AG09309 (cell line): ENCODE measurements at regions not wholly inside any gene's neighbourhood (a gene's known extent, or its start where the extent isn't known, plus 50 kb on each side); places are given as distances from the start of the nearest gene placed in this dataset.

Experiments
- DNase-seq: peaks from one replicate; pipeline ENCODE4 v3.0.0-alpha.2; 2010; ENCODE audit warnings: low read depth
- H3K4me3 ChIP-seq: 2 replicates; pipeline ENCODE4 v1.5.1; 2011; ENCODE audit warnings: mild to moderate bottlenecking, low read depth, low read length, moderate library complexity; ENCODE audit not compliant: control insufficient read depth
- TF ChIP-seq, protein P1 (sequence below): IDR thresholded peaks from 2 replicates; pipeline ENCODE4 v1.5.1; 2011; ENCODE audit warnings: mild to moderate bottlenecking, low read depth, low read length, inconsistent platforms; ENCODE audit not compliant: insufficient read depth, control insufficient read depth; ENCODE audit errors: missing control alignments

DNA sequence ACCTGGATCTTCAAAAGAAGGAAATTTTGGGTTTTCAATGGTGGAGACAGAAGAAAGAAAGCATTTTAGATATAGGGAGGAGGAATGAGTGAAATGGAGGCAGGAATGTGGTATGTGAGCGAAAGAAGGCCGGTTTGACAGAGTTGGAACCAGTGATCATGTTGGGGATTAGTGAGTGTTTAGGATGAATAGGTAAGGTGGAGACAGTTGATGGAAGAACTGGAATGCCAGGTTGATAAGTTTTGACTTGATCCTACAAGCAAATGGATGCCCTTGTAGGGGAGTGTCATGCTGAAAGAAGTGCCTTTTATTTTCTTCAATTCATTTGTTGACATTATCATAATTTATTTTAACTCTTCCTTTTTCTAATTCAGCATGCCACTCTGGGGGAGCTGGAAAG, 207.8 kb upstream of the AMOT start:
- no peak for DNase-seq
- TF ChIP-seq, protein P1, sequence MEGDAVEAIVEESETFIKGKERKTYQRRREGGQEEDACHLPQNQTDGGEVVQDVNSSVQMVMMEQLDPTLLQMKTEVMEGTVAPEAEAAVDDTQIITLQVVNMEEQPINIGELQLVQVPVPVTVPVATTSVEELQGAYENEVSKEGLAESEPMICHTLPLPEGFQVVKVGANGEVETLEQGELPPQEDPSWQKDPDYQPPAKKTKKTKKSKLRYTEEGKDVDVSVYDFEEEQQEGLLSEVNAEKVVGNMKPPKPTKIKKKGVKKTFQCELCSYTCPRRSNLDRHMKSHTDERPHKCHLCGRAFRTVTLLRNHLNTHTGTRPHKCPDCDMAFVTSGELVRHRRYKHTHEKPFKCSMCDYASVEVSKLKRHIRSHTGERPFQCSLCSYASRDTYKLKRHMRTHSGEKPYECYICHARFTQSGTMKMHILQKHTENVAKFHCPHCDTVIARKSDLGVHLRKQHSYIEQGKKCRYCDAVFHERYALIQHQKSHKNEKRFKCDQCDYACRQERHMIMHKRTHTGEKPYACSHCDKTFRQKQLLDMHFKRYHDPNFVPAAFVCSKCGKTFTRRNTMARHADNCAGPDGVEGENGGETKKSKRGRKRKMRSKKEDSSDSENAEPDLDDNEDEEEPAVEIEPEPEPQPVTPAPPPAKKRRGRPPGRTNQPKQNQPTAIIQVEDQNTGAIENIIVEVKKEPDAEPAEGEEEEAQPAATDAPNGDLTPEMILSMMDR = no peak
- no peak overlapping the region for H3K4me3 ChIP-seq

GRCh38 chrX:113033966-113034680, 193.5 kb upstream of the AMOT start:
- H3K4me3 ChIP-seq = no peak overlapping the region
- DNase-seq = no peak
- TF ChIP-seq, protein P1 = no peak

- no peak overlapping the region for H3K4me3 ChIP-seq
- no peak for DNase-seq
- TF ChIP-seq, protein P1 = no peak
Observed at GRCh38 chrX:113019958-113020357, 179.3 kb upstream of the AMOT start.

GRCh38 chrX:113009837-113010236, 169.2 kb upstream of the AMOT start:
- H3K4me3 ChIP-seq = no peak overlapping the region
- DNase-seq = no peak
- TF ChIP-seq, protein P1 = no peak

DNA sequence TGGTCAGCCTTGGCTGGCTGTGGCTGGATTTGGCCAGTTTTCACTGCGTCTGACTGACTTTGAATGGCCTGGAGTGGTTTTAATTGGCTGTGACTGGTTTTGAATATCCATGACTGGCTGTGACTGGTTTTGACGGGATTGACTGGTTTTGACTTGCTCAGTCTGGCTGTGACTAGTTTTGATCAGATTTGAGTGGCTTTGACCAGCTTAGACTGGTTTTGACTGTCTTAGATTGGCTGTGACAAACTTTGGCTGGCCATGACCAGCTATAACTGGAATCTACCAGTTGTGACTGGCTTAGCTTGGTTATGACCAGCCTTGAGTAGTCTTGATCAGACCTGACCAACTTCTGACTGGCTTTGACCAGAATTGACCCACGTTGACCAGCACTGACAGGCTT, 168.4 kb upstream of the AMOT start:
- TF ChIP-seq, protein P1 = no peak
- H3K4me3 ChIP-seq = no peak overlapping the region
- no peak for DNase-seq

GRCh38 chrX:113001836-113002235, 161.2 kb upstream of the AMOT start:
- no peak for DNase-seq
- TF ChIP-seq, protein P1 = no peak
- H3K4me3 ChIP-seq = no peak overlapping the region
